Neuronal stem cell (in vitro differentiated cells): ENCODE measurements at regions not wholly inside any gene's neighbourhood (a gene's known extent, or its start where the extent isn't known, plus 50 kb on each side); places are given as distances from the start of the nearest gene placed in this dataset.

Experiments used
- DNase-seq: peaks from one replicate; pipeline ENCODE4 v3.0.0-alpha.2; 2013; ENCODE audit warnings: low spot score
- H2AFZ ChIP-seq: one replicate; pipeline ENCODE4 v1.6.1; 2013; ENCODE audit warnings: mild to moderate bottlenecking, low read length, inconsistent platforms
- H2AK5ac ChIP-seq: 2 replicates; pipeline ENCODE4 v1.6.1; 2013; ENCODE audit warnings: low read depth, mild to moderate bottlenecking, inconsistent platforms, low read length, moderate library complexity, mixed read lengths
- H2BK120ac ChIP-seq: 2 replicates; pipeline ENCODE4 v1.6.1; 2013; ENCODE audit warnings: low read depth, mild to moderate bottlenecking, inconsistent platforms, low read length, moderate library complexity, mixed read lengths
- H2BK12ac ChIP-seq: one replicate; pipeline ENCODE4 v1.6.1; 2013; ENCODE audit warnings: low read length, inconsistent platforms
- H2BK15ac ChIP-seq: 2 replicates; pipeline ENCODE4 v1.6.1; 2013; ENCODE audit warnings: mild to moderate bottlenecking, low read length, inconsistent platforms, mixed read lengths
- H2BK5ac ChIP-seq: one replicate; pipeline ENCODE4 v1.6.1; 2013; ENCODE audit warnings: inconsistent platforms, mild to moderate bottlenecking, low read length, moderate library complexity
- H3K14ac ChIP-seq: one replicate; pipeline ENCODE4 v1.6.1; 2013; ENCODE audit warnings: low read length, inconsistent platforms
- H3K18ac ChIP-seq: 2 replicates; pipeline ENCODE4 v1.6.1; 2013; ENCODE audit warnings: low read length, inconsistent platforms
- H3K23ac ChIP-seq: 2 replicates; pipeline ENCODE4 v1.6.1; 2013; ENCODE audit warnings: low read depth, mild to moderate bottlenecking, mixed read lengths, low read length, inconsistent platforms; ENCODE audit not compliant: poor library complexity
- H3K27ac ChIP-seq: replicated peaks from 3 replicates; pipeline ENCODE4 v1.5.1; 2013; ENCODE audit warnings: low read length, inconsistent platforms
- H3K27me3 ChIP-seq, 3 experiments: 2 replicates each; pipeline ENCODE4 v1.6.1; 2013; ENCODE audit warnings: low read length in 3 of 3, mild to moderate bottlenecking in 2 of 3, inconsistent platforms in 1 of 3, low read depth in 1 of 3, mixed read lengths in 1 of 3, moderate library complexity in 1 of 3; ENCODE audit not compliant: control insufficient read depth in 3 of 3, insufficient read depth in 3 of 3
- H3K36me3 ChIP-seq, 2 donors: replicated peaks in 1 of 2; 2 replicates each; pipeline ENCODE4 v1.6.1; 2013; ENCODE audit warnings: low read length in 2 of 2; ENCODE audit not compliant: control insufficient read depth in 2 of 2, insufficient read depth in 2 of 2
- H3K4ac ChIP-seq: 2 replicates; pipeline ENCODE4 v1.6.1; 2013; ENCODE audit warnings: inconsistent platforms, mild to moderate bottlenecking, low read length, moderate library complexity
- H3K4me1 ChIP-seq, 2 donors: 1 replicate in 1 of 2; 2 replicates in 1 of 2; pipeline ENCODE4 v1.6.1; 2013; ENCODE audit warnings: low read length in 2 of 2, low read depth in 1 of 2; ENCODE audit not compliant: control insufficient read depth in 2 of 2, insufficient read depth in 1 of 2
- H3K4me2 ChIP-seq: one replicate; pipeline ENCODE4 v1.6.1; 2013; ENCODE audit warnings: mild to moderate bottlenecking, low read length, inconsistent platforms; ENCODE audit not compliant: insufficient read depth, poor library complexity, severe bottlenecking
- H3K4me3 ChIP-seq, 2 donors: 2 replicates each; pipeline ENCODE4 v1.5.1; 2013; ENCODE audit warnings: low read length in 2 of 2, mild to moderate bottlenecking in 2 of 2, inconsistent platforms in 1 of 2, moderate library complexity in 1 of 2
- H3K79me1 ChIP-seq: one replicate; pipeline ENCODE4 v1.6.1; 2013; ENCODE audit warnings: low read depth, mild to moderate bottlenecking, inconsistent platforms, low read length, moderate library complexity
- H3K9ac ChIP-seq: one replicate; pipeline ENCODE4 v1.6.1; 2013; ENCODE audit warnings: mild to moderate bottlenecking, low read depth, low read length, inconsistent platforms; ENCODE audit not compliant: poor library complexity
- H3K9me3 ChIP-seq, 2 donors: replicated peaks in 1 of 2; 2 replicates each; pipeline versions ENCODE3 to v1.6.1; 2013; ENCODE audit warnings: low read length in 2 of 2, mild to moderate bottlenecking in 2 of 2, inconsistent platforms in 1 of 2, low read depth in 1 of 2, mixed read lengths in 1 of 2, moderate library complexity in 1 of 2; ENCODE audit not compliant: control insufficient read depth in 2 of 2, insufficient read depth in 1 of 2
- H4K8ac ChIP-seq: one replicate; pipeline ENCODE4 v1.6.1; 2013; ENCODE audit warnings: low read depth, mild to moderate bottlenecking, inconsistent platforms, low read length, moderate library complexity
- H4K91ac ChIP-seq: one replicate; pipeline ENCODE4 v1.6.1; 2013; ENCODE audit warnings: low read length, low read depth, mild to moderate bottlenecking, inconsistent platforms; ENCODE audit not compliant: poor library complexity
- WGBS, 2 donors: extraction: QIAGEN DNeasy Blood & Tissue Kit; methylation state at CpG; one replicate each; pipeline ENCODE4 v1.1.7; 2013; ENCODE audit warnings: missing lambda C conversion rate in 2 of 2, mixed read lengths in 1 of 2; ENCODE audit not compliant: insufficient read length in 2 of 2, insufficient replicate concordance in 1 of 2; ENCODE audit errors: extremely low coverage in 2 of 2; 5-methylcytosine and 5-hydroxymethylcytosine counted together

DNA sequence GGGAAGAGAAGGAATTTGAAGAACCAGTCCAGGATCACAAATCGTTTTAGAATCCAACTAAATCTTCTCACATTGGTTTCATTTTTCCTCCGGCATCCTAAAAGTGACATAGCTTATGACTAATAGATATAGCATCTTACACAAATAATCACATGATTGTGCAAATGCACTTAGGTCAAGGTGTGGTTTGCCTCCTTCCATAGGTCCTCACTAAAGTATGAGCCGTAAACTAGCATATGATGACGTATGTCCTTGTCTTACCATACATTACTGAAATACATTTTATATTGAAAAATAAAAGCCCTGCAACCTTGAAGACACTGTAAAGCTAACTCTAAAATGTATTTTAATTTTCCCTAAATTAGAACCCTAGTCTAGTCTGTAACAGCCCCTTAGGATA is 362.7 kb upstream of the ADAMTS16 start:
- no CpG with 5 or more reads among the region's 4 CpGs for WGBS, 2 donors
- H3K36me3 ChIP-seq: no peaks in the 10 kb centered on the region

DNA sequence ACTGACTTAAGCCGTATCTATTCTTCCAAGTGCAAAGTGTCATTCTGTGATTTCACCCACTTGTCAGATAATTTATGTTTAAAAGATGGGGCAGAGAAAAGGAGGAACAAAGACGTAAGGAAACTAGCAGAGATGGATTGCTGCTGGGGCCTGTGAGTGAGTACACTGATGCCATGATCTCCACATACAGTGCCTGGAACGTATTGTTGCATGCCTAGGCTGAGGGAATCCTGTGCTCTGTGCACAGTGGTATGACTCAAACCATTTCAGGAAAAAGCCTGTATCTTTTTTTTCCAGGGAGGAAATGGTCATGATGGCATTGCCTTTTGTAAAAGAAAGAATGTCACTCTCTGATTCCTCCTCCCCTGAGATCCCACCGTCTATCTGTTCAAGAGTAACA is 359.5 kb upstream of the ADAMTS16 start:
- no peak overlapping the region for H3K9ac ChIP-seq
- no peak overlapping the region for H3K14ac ChIP-seq
- H3K79me1 ChIP-seq: no peaks in the 10 kb centered on the region
- WGBS, 2 donors: no CpG with 5 or more reads among the region's 4 CpGs
- no peak overlapping the region for H2BK120ac ChIP-seq
- no peak overlapping the region for H2AK5ac ChIP-seq
- no peak overlapping the region for H3K4ac ChIP-seq
- H3K4me3 ChIP-seq: no peak overlapping the region
- no peak overlapping the region for H3K18ac ChIP-seq
- no peaks in the 10 kb centered on the region for H3K4me1 ChIP-seq
- peaks cover 0 to 4% of the 10 kb centered on the region in 2 donors for H3K9me3 ChIP-seq
- no peak for DNase-seq
- H3K27me3 ChIP-seq: no peaks in the 10 kb centered on the region
- H2BK15ac ChIP-seq: no peak overlapping the region
- H2BK12ac ChIP-seq: no peak overlapping the region
- H2BK5ac ChIP-seq: no peak overlapping the region
- no peak overlapping the region for H4K91ac ChIP-seq
- H3K23ac ChIP-seq: no peak overlapping the region
- no peak overlapping the region for H4K8ac ChIP-seq
- H3K27ac ChIP-seq: no peak overlapping the region
- H3K36me3 ChIP-seq: no peaks in the 10 kb centered on the region
- H3K4me2 ChIP-seq: no peak overlapping the region
- peak overlapping the region; percentile 45 for H2AFZ ChIP-seq

More for the DNA sequence above, 362.7 kb upstream of the ADAMTS16 start:
- Histone ChIP-seq H3K27me3 (no peaks in the 10 kb centered on the region), H3K14ac (no peak overlapping the region), H2BK5ac (no peak overlapping the region), H2BK120ac (no peak overlapping the region), H3K9ac (no peak overlapping the region), H2BK15ac (no peak overlapping the region), H3K4me1 (no peaks in the 10 kb centered on the region), H4K8ac (no peak overlapping the region), H3K4me2 (no peak overlapping the region), H3K4ac (no peak overlapping the region), H4K91ac (no peak overlapping the region), H3K23ac (no peak overlapping the region), H2BK12ac (no peak overlapping the region), H2AFZ (no peak overlapping the region), H3K9me3 (no peaks in the 10 kb centered on the region), H3K79me1 (no peaks in the 10 kb centered on the region), H3K27ac (no peak overlapping the region), H3K4me3 (no peak overlapping the region), H2AK5ac (no peak overlapping the region), H3K18ac (no peak overlapping the region)
- no peak for DNase-seq

DNA sequence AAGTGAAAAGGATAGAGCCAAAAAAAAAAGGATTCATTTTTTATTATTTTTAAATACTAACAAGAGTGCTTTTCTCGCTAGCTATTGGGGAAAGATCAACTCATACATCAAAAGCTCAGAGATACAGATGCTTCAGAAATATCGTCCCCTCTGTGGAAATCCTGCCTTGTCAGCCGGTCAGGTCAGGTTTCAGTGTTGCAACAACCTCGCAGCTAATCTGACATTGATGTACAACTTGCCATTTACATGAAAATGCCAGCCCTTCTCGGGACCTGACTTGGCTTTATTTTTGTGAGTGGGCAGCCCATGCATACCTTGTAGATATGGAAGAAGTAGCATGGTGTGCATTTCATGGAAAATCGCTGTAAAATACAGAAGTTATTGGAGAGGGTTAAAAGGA is 358.8 kb upstream of the ADAMTS16 start:
- no peaks in the 10 kb centered on the region for H3K36me3 ChIP-seq
- no peaks in the 10 kb centered on the region for H3K4me1 ChIP-seq
- no peak for DNase-seq
- H4K8ac ChIP-seq: no peak overlapping the region
- no peak overlapping the region for H3K27ac ChIP-seq
- no peak overlapping the region for H3K23ac ChIP-seq
- H3K4ac ChIP-seq: no peak overlapping the region
- H3K14ac ChIP-seq: no peak overlapping the region
- H2BK15ac ChIP-seq: no peak overlapping the region
- H2AFZ ChIP-seq: no peak overlapping the region
- no peaks in the 10 kb centered on the region for H3K79me1 ChIP-seq
- no peak overlapping the region for H3K18ac ChIP-seq
- H3K27me3 ChIP-seq: no peaks in the 10 kb centered on the region
- no peak overlapping the region for H2BK12ac ChIP-seq
- no peak overlapping the region for H3K9ac ChIP-seq
- H2BK120ac ChIP-seq: no peak overlapping the region
- H2AK5ac ChIP-seq: no peak overlapping the region
- no peak overlapping the region for H2BK5ac ChIP-seq
- H3K4me2 ChIP-seq: no peak overlapping the region
- WGBS, 2 donors: no CpG with 5 or more reads among the region's 6 CpGs
- no peak overlapping the region for H4K91ac ChIP-seq
- peaks cover 0 to 6% of the 10 kb centered on the region in 2 donors for H3K9me3 ChIP-seq
- no peak overlapping the region for H3K4me3 ChIP-seq

DNA sequence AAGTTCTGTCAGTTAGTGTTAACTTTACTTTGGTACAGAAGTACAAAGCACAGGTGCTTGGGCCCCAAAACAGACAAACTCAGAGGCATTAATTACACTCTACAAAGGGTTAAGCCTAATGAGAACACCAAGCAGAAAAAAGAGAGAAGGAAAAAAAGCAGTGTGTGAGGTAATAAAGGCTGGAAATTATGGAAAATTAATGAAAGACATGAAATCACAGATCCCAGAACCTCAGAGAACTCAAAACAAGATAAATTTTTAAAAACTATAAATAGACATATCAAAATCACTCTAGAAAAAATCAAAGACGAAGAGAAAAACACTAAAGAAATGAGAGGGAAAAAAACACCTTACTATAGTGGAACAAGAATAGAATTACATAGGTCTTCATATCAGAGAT is 354.2 kb upstream of the ADAMTS16 start:
- Histone ChIP-seq H3K36me3 (no peaks in the 10 kb centered on the region), H3K4me2 (no peak overlapping the region), H3K27ac (no peak overlapping the region), H3K9me3 (peaks cover 0 to 6% of the 10 kb centered on the region in 2 donors), H3K23ac (no peak overlapping the region), H3K4me1 (no peaks in the 10 kb centered on the region), H3K4me3 (no peak overlapping the region), H3K27me3 (no peaks in the 10 kb centered on the region), H2BK5ac (no peak overlapping the region), H2AFZ (no peak overlapping the region), H3K14ac (no peak overlapping the region), H4K8ac (no peak overlapping the region), H3K18ac (no peak overlapping the region), H4K91ac (no peak overlapping the region), H3K9ac (no peak overlapping the region), H2AK5ac (no peak overlapping the region), H3K4ac (no peak overlapping the region), H2BK12ac (no peak overlapping the region), H2BK15ac (no peak overlapping the region), H3K79me1 (no peaks in the 10 kb centered on the region), H2BK120ac (no peak overlapping the region)
- no peak for DNase-seq
- no CpG with 5 or more reads among the region's 1 CpG for WGBS, 2 donors
